Right ventricle myocardium inferior (tissue), 1 donor: ENCODE measurements at regions not wholly inside any gene's neighbourhood (a gene's known extent, or its start where the extent isn't known, plus 50 kb on each side); places are given as distances from the start of the nearest gene placed in this dataset.

Experiments used
- ATAC-seq: fragments of 200-7000 bp; cut with Tn5 transposase; one replicate; pipeline ENCODE4 v1.9.1; 2020; ENCODE audit warnings: mild to moderate bottlenecking, moderate library complexity
- DNase-seq: peaks from one replicate; pipeline ENCODE4 v3.0.0; 2021; ENCODE audit errors: missing footprints
- intact Hi-C: fragments of 100-400 bp; cut with DNase I; formaldehyde crosslinking; loops from one replicate; pipeline ENCODE4 v1.11.0; 2022
- donor health status: DM: no; HTN: yes; CAD: no; lungs with severe emphysema.

- no peak for ATAC-seq
- intact Hi-C loops: no loop called here
Measured at GRCh38 chr11:104410336-104410735, 246.4 kb upstream of the PDGFD start.

DNA sequence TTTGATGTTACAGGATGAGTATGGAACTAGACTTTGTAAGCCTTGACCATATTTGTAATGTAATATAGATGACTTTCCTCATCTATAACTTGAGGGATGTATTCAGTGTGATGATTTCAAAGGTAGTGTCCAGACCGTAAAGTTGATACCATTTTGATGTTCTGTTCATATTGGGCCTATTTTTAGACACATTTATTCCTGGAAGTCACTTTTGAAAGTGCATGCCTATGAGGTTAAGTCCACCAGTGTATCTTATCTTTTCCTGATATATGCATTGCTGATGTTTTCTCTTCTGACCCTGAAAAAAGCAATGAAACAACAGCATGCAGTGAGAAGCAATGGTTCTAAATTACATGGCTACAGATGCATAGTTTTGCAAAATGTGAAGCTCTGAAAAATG lies 244.7 kb upstream of the PDGFD start:
- ATAC-seq: no peak
- no peak for DNase-seq
- intact Hi-C loops: no loop called here

More at GRCh38 chr11:104410336-104410735, 246.4 kb upstream of the PDGFD start:
- DNase-seq: no peak

DNA sequence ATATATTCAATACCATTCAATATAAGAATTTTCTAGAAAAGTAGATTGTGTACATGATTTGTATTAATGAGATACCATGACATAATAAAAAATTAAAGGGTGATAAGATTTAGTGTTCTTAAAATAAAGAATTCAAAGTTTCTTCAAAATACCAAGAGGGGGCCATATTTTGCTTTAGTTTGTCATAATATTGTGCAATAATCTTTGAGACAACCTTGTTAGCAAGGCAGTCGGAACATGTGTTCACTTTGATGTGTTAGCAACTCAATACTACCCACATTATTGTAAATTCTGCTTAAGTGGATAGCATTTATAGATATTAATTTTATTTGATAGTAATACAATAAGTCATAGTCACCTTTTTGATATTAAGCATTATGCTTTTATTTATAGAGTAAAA lies 241.3 kb upstream of the PDGFD start:
- intact Hi-C loops: no loop called here
- ATAC-seq (no peak), DNase-seq (no peak)

GRCh38 chr11:104404231-104405175 lies 240.6 kb upstream of the PDGFD start:
- no peak for ATAC-seq
- no peak for DNase-seq
- intact Hi-C loops: no loop called here

DNA sequence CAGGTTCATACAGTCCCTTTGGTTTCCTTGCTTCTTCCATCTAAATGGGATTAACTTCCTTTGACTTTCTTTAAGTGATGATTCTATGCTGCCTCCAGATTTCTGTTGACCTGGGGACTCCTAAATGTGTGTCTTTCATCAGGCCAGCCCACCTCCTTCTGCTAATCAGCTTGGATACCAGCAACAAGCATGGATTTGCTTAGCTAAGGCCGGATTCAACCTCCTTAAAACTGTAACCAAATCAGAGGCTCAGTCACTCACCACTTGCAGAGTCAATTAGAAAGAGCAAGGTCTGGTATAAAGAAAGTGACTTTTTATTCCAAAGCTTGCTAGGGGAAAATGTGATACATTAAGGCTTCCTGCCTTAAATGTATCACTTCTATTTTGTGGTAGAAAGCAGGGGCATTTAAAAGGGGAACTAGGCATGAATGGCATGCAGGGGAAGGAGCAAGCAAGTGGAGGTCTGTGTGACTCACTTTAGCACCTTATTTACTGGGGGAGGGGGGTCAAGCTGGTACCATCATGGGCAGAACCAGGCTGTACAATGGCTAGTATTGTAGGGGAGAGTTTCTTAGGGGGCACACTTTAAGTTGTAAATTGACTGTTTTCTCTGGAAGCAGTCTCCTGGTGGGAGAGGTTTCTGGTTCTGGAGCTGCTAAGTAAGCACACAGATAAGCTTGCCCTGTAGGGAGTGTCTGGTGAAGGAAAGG lies 239.0 kb upstream of the PDGFD start:
- intact Hi-C loops: no loop called here
- DNase-seq (no peak), ATAC-seq (no peak)

- DNase-seq (no peak), ATAC-seq (no peak)
- intact Hi-C loops: no loop called here
Measured at GRCh38 chr11:104394508-104394907, 230.6 kb upstream of the PDGFD start.

- intact Hi-C loops: no loop called here
- ATAC-seq (no peak), DNase-seq (no peak)
Measured at GRCh38 chr11:104390651-104391050, 226.7 kb upstream of the PDGFD start.

DNA sequence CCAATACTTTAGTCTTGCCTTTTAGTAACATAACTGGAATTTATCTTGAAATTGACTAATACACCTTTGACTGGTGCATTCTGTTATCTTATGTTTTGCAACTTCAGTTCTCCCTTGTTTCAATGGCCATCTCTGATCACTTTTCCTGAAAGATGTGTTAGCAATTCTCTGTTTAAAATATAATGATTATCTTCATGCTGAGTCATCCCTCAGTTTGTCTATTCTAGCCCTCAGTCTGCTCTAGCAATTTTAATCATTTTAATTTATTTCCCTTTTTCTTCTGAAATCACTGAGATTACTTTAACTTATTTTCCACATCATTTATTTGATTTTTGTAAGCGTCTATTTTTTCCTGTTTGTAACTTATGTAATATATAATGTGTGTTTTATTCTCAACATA lies 221.9 kb upstream of the PDGFD start:
- ATAC-seq (no peak), DNase-seq (no peak)
- intact Hi-C loops: no loop called here

- intact Hi-C loops: no loop called here
- DNase-seq (no peak), ATAC-seq (no peak)
Measured at GRCh38 chr11:104380358-104380757, 216.4 kb upstream of the PDGFD start.

DNA sequence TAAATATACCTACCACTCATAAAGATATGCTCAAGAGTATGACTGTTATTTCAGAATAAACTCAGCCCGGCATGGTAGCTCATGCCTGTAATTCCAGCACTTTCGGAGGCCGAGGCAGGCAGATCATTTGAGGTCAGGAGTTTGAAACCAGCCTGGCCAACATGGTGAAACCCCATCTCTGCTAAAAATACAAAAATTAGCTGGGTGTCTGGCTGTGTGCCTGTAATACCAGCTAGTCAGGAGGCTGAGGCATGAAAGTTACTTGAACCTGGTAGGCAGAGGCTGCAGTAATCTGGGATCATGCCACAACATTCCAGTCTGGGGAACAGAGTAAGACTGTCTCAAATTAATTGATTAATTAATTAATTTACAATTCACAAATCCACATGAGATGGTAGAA lies 208.2 kb upstream of the PDGFD start:
- DNase-seq (no peak), ATAC-seq (no peak)
- intact Hi-C loops: no loop called here

GRCh38 chr11:104370478-104370877 lies 206.5 kb upstream of the PDGFD start:
- no peak for DNase-seq
- intact Hi-C loops: no loop called here
- no peak for ATAC-seq

DNA sequence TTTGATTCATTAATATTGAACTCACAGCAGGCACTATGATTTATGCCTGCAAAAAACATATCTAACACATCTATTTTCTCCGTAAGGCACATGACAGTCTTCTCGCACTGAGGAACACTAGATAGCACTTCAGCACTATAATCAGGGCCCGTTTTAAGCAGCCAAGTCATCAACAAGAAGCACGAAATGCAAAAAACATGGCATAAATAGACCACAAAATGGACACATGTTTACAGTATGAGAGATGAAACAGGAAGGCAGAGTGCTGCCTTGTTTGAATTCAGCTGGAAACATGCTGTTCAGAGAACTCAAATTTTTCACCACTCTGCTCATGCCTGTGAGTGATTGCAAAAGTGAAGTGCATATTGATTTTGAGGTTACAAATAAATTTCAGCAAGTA lies 205.8 kb upstream of the PDGFD start:
- intact Hi-C loops: no loop called here
- no peak for ATAC-seq
- DNase-seq: no peak

DNA sequence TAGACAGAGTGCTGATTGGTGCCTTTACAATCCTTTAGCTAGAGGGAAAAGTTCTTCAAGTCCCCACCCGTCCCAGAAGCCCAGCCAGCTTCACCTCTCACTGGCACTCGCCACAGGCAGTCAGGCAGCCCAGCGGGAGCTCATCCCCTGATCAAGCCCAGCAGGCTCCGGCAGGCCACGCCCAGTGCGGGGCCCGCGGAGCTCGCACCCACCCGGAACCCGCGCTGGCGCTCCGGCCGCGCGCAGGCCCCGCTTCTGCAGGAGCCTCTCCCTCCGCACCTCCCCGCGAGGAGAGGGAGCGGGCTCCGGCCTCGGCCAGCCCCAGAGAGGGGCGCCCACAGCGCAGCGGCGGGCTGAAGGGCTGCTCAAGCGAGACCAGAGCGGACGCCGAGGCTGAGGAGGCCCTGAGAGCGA lies 202.4 kb upstream of the PDGFD start:
- ATAC-seq: no peak

DNA sequence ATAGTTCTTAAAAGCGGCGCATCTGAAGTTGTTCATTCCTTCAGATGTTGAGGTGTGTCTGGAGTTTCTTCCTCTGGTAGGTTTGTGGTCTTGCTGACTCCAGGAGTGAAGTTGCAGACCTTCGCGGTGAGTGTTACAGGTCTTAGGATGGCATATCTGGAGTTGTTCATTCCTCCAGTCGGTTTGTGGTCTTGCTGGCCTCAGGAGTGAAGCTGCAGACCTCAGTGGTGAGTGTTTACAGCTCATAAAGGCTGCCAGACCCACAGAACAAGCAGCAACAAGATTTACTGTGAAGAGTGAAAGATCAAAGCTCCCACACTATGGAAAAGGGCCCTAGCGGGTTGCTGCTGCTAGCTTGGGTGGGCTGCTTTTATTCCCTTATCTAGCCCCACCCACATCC lies 201.7 kb upstream of the PDGFD start:
- intact Hi-C loops: no loop called here
- ATAC-seq (no peak), DNase-seq (no peak)

More for the DNA sequence above, 202.4 kb upstream of the PDGFD start:
- intact Hi-C loops: no loop called here
- DNase-seq: peak; percentile 55

GRCh38 chr11:104361975-104362374 lies 198.0 kb upstream of the PDGFD start:
- DNase-seq: no peak
- no peak for ATAC-seq
- intact Hi-C loops: no loop called here

DNA sequence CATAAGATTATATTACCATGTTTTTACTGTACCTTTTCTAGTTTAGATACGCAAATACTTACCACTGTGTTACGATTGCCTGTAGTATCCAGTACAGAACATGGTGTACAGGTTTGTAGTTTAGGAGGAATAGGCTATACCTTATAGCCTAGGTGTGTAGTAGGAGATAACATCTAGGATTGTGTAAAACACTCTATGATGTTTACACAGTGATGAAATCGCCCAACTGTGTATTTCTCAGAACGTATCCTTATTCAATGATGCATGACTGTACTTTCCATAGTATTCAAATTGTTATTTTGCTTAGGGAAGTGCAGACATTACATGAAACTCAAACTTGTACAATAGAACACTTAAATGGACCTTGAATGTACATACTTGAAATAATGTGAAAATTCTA lies 188.1 kb upstream of the PDGFD start:
- no peak for ATAC-seq
- no peak for DNase-seq
- intact Hi-C loops: no loop called here

DNA sequence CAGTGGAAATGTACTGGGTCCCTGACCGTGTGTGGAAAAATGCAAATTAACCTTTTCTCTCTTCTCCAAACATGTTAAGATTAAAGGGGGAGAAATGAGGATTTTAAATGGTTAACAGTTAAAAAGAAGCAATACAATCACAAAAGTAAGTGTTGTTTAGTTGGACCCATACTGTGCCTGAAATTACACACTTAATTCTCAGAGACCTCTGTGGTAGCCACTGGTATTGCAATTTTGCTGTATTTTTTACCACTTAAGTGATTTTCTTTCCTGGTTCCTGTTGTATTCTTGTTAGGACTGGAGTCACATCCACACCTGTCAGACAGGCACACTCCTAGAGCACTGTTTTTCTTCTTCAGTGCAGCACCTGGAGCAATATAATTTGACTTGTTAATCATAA lies 179.6 kb upstream of the PDGFD start:
- intact Hi-C loops: no loop called here
- DNase-seq (no peak), ATAC-seq (no peak)

- ATAC-seq (no peak), DNase-seq (no peak)
- intact Hi-C loops: no loop called here
Measured at GRCh38 chr11:104340590-104340989, 176.6 kb upstream of the PDGFD start.

DNA sequence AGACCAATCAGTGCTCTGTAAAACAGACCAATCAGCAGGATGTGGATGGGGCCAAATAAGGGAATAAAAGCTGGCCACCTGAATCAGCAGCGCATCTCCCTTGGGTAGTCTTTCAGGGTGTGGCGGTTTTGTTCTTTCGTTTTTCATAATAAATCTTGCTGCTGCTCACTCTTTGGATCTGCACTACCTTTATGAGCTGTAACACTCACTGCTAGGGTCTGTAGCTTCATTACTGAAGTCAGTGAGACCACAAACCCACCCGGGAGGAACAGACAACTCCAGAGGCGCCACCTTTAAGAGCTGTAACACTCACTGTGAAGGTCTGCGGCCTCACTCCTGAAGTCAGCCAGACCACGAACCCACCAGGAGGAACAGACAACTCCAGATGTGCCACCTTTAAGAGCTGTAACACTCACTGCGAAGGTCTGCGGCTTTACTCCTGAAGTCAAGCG lies 175.5 kb upstream of the PDGFD start:
- ATAC-seq: no peak
- intact Hi-C loops: no loop called here
- no peak for DNase-seq

DNA sequence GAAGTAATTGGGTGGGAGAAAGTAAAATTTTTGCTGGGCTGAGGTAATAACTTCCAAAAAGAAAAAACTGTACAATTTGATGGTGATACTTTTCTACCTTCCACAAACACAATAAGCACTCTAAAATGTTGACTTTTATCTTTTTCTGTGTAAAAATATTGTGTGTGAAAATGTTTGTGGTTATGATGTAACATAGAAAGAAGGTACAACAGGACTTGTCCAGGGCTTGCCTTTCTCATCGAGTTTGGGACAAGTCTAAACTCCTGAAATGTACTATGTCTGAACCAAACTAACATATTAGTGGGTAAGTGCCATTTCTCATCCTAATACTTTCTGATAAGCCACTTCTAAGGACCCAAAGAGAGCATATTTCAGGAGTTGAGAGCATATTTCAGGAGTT lies 174.2 kb upstream of the PDGFD start:
- DNase-seq (no peak), ATAC-seq (no peak)
- intact Hi-C loops: no loop called here
